ENCODE measurements at regions not wholly inside any gene's neighbourhood (a gene's known extent, or its start where the extent isn't known, plus 50 kb on each side); places are given as distances from the start of the nearest gene placed in this dataset.

GRCh38 chr3:110375751-110376518 is 695.7 kb upstream of the NECTIN3 start:
- Histone ChIP-seq H3K27me3 (ENCODE audit: insufficient read depth, low read length) (no peaks in the 10 kb centered on the region), H3K4me1 (ENCODE audit: insufficient read depth, low read length) (no peaks in the 10 kb centered on the region), H3K9me3 (ENCODE audit: low read length) (no peaks in the 10 kb centered on the region), H2AFZ (ENCODE audit: low read depth, low read length) (no peak overlapping the region), H3K36me3 (ENCODE audit: insufficient read depth, low read length) (no peaks in the 10 kb centered on the region), H3K4me3 (ENCODE audit: low read length) (no peak overlapping the region)

- Histone ChIP-seq H3K27me3 (ENCODE audit: insufficient read depth, low read length) (no peaks in the 10 kb centered on the region), H3K4me3 (ENCODE audit: low read length) (no peak overlapping the region), H2AFZ (ENCODE audit: low read depth, low read length) (no peak overlapping the region), H3K4me1 (ENCODE audit: insufficient read depth, low read length) (peaks cover 12% of the 10 kb centered on the region), H3K9me3 (ENCODE audit: low read length) (no peaks in the 10 kb centered on the region), H3K36me3 (ENCODE audit: insufficient read depth, low read length) (no peaks in the 10 kb centered on the region)
These were observed 693.1 kb upstream of the NECTIN3 start for GRCh38 chr3:110378481-110378880.

- Histone ChIP-seq H3K36me3 (ENCODE audit: insufficient read depth, low read length) (no peaks in the 10 kb centered on the region), H3K4me1 (ENCODE audit: insufficient read depth, low read length) (peaks cover 25% of the 10 kb centered on the region), H3K9me3 (ENCODE audit: low read length) (no peaks in the 10 kb centered on the region), H3K27me3 (ENCODE audit: insufficient read depth, low read length) (no peaks in the 10 kb centered on the region), H2AFZ (ENCODE audit: low read depth, low read length) (no peak overlapping the region), H3K4me3 (ENCODE audit: low read length) (no peak overlapping the region)
These were observed 689.6 kb upstream of the NECTIN3 start for GRCh38 chr3:110381992-110382391.

- Histone ChIP-seq H3K4me1 (ENCODE audit: insufficient read depth, low read length) (peaks cover 25% of the 10 kb centered on the region), H3K27me3 (ENCODE audit: insufficient read depth, low read length) (no peaks in the 10 kb centered on the region), H3K4me3 (ENCODE audit: low read length) (no peak overlapping the region), H2AFZ (ENCODE audit: low read depth, low read length) (no peak overlapping the region), H3K9me3 (ENCODE audit: low read length) (no peaks in the 10 kb centered on the region), H3K36me3 (ENCODE audit: insufficient read depth, low read length) (no peaks in the 10 kb centered on the region)
These were observed 688.3 kb upstream of the NECTIN3 start for GRCh38 chr3:110383356-110383755.

GRCh38 chr3:110384601-110385000 is 687.0 kb upstream of the NECTIN3 start:
- Histone ChIP-seq H3K9me3 (ENCODE audit: low read length) (no peaks in the 10 kb centered on the region), H3K36me3 (ENCODE audit: insufficient read depth, low read length) (no peaks in the 10 kb centered on the region), H3K27me3 (ENCODE audit: insufficient read depth, low read length) (no peaks in the 10 kb centered on the region), H3K4me3 (ENCODE audit: low read length) (no peak overlapping the region), H2AFZ (ENCODE audit: low read depth, low read length) (no peak overlapping the region), H3K4me1 (ENCODE audit: insufficient read depth, low read length) (peaks cover 25% of the 10 kb centered on the region)

- Histone ChIP-seq H3K4me1 (ENCODE audit: insufficient read depth, low read length) (peaks cover 19% of the 10 kb centered on the region), H3K36me3 (ENCODE audit: insufficient read depth, low read length) (no peaks in the 10 kb centered on the region), H2AFZ (ENCODE audit: low read depth, low read length) (no peak overlapping the region), H3K27me3 (ENCODE audit: insufficient read depth, low read length) (no peaks in the 10 kb centered on the region), H3K9me3 (ENCODE audit: low read length) (no peaks in the 10 kb centered on the region), H3K4me3 (ENCODE audit: low read length) (no peak overlapping the region)
These were observed 682.6 kb upstream of the NECTIN3 start for GRCh38 chr3:110389005-110389404.

GRCh38 chr3:110390372-110390771 is 681.2 kb upstream of the NECTIN3 start:
- H3K9me3 ChIP-seq (ENCODE audit: low read length): no peaks in the 10 kb centered on the region
- no peaks in the 10 kb centered on the region for H3K36me3 ChIP-seq (ENCODE audit: insufficient read depth, low read length)
- H3K4me1 ChIP-seq (ENCODE audit: insufficient read depth, low read length): peaks cover 11% of the 10 kb centered on the region
- no peak overlapping the region for H3K4me3 ChIP-seq (ENCODE audit: low read length)
- no peaks in the 10 kb centered on the region for H3K27me3 ChIP-seq (ENCODE audit: insufficient read depth, low read length)
- no peak overlapping the region for H2AFZ ChIP-seq (ENCODE audit: low read depth, low read length)

GRCh38 chr3:110391042-110391441 is 680.6 kb upstream of the NECTIN3 start:
- Histone ChIP-seq H3K27me3 (ENCODE audit: insufficient read depth, low read length) (no peaks in the 10 kb centered on the region), H3K36me3 (ENCODE audit: insufficient read depth, low read length) (no peaks in the 10 kb centered on the region), H3K9me3 (ENCODE audit: low read length) (no peaks in the 10 kb centered on the region), H3K4me3 (ENCODE audit: low read length) (no peak overlapping the region), H2AFZ (ENCODE audit: low read depth, low read length) (no peak overlapping the region), H3K4me1 (ENCODE audit: insufficient read depth, low read length) (peaks cover 11% of the 10 kb centered on the region)

GRCh38 chr3:110391640-110392395 is 679.8 kb upstream of the NECTIN3 start:
- Histone ChIP-seq H3K27me3 (ENCODE audit: insufficient read depth, low read length) (no peaks in the 10 kb centered on the region), H2AFZ (ENCODE audit: low read depth, low read length) (no peak overlapping the region), H3K4me1 (ENCODE audit: insufficient read depth, low read length) (peaks cover 11% of the 10 kb centered on the region), H3K4me3 (ENCODE audit: low read length) (no peak overlapping the region), H3K9me3 (ENCODE audit: low read length) (no peaks in the 10 kb centered on the region), H3K36me3 (ENCODE audit: insufficient read depth, low read length) (no peaks in the 10 kb centered on the region)

- no peaks in the 10 kb centered on the region for H3K9me3 ChIP-seq (ENCODE audit: low read length)
These were observed 677.7 kb upstream of the NECTIN3 start for GRCh38 chr3:110393941-110394340.

GRCh38 chr3:110397115-110397514 is 674.5 kb upstream of the NECTIN3 start:
- Histone ChIP-seq H3K9me3 (ENCODE audit: low read length) (peaks cover 2% of the 10 kb centered on the region), H3K27me3 (ENCODE audit: insufficient read depth, low read length) (no peaks in the 10 kb centered on the region), H3K36me3 (ENCODE audit: insufficient read depth, low read length) (no peaks in the 10 kb centered on the region), H3K4me3 (ENCODE audit: low read length) (no peak overlapping the region), H2AFZ (ENCODE audit: low read depth, low read length) (no peak overlapping the region), H3K4me1 (ENCODE audit: insufficient read depth, low read length) (peaks cover 2% of the 10 kb centered on the region)

More at GRCh38 chr3:110393941-110394340, 677.7 kb upstream of the NECTIN3 start:
- Histone ChIP-seq H3K4me3 (ENCODE audit: low read length) (no peak overlapping the region), H3K4me1 (ENCODE audit: insufficient read depth, low read length) (peaks cover 11% of the 10 kb centered on the region), H3K27me3 (ENCODE audit: insufficient read depth, low read length) (no peaks in the 10 kb centered on the region), H2AFZ (ENCODE audit: low read depth, low read length) (no peak overlapping the region), H3K36me3 (ENCODE audit: insufficient read depth, low read length) (no peaks in the 10 kb centered on the region)

- no peak overlapping the region for H3K4me3 ChIP-seq (ENCODE audit: low read length)
- H3K27me3 ChIP-seq (ENCODE audit: insufficient read depth, low read length): no peaks in the 10 kb centered on the region
- H2AFZ ChIP-seq (ENCODE audit: low read depth, low read length): no peak overlapping the region
- H3K9me3 ChIP-seq (ENCODE audit: low read length): peaks cover 2% of the 10 kb centered on the region
- no peaks in the 10 kb centered on the region for H3K36me3 ChIP-seq (ENCODE audit: insufficient read depth, low read length)
- no peaks in the 10 kb centered on the region for H3K4me1 ChIP-seq (ENCODE audit: insufficient read depth, low read length)
These were observed 671.3 kb upstream of the NECTIN3 start for GRCh38 chr3:110400315-110400714.

- Histone ChIP-seq H3K9me3 (ENCODE audit: low read length) (peaks cover under 1% of the 10 kb centered on the region), H3K27me3 (ENCODE audit: insufficient read depth, low read length) (no peaks in the 10 kb centered on the region), H3K4me3 (ENCODE audit: low read length) (no peak overlapping the region), H2AFZ (ENCODE audit: low read depth, low read length) (no peak overlapping the region), H3K36me3 (ENCODE audit: insufficient read depth, low read length) (no peaks in the 10 kb centered on the region), H3K4me1 (ENCODE audit: insufficient read depth, low read length) (no peaks in the 10 kb centered on the region)
These were observed 665.6 kb upstream of the NECTIN3 start for GRCh38 chr3:110405830-110406585.
